ENCODE measurements at regions not wholly inside any gene's neighbourhood (a gene's known extent, or its start where the extent isn't known, plus 50 kb on each side); places are given as distances from the start of the nearest gene placed in this dataset.

- peak overlapping the region; percentile 37; the same call in 1 of the 2 replicates for H3K27ac ChIP-seq
- TF ChIP-seq CTCF (conservative IDR thresholded peaks at IDR 0.05): no peak
Observed at GRCh38 chr11:133723056-133723455, 122.3 kb downstream of the SPATA19 start.

- no peak overlapping the region for H3K27ac ChIP-seq
- TF ChIP-seq CTCF (conservative IDR thresholded peaks at IDR 0.05): no peak
Observed at GRCh38 chr11:133720951-133721350, 124.4 kb downstream of the SPATA19 start.

- H3K27ac ChIP-seq: no peak overlapping the region
- TF ChIP-seq CTCF (conservative IDR thresholded peaks at IDR 0.05): no peak
Observed at GRCh38 chr11:133719532-133720235, 125.6 kb downstream of the SPATA19 start.

- H3K27ac ChIP-seq: no peak overlapping the region
- TF ChIP-seq CTCF (conservative IDR thresholded peaks at IDR 0.05): no peak
Observed at GRCh38 chr11:133718831-133719230, 126.5 kb downstream of the SPATA19 start.

- no peak for TF ChIP-seq CTCF (conservative IDR thresholded peaks at IDR 0.05)
- no peak overlapping the region for H3K27ac ChIP-seq
Observed at GRCh38 chr11:133718238-133718637, 127.1 kb downstream of the SPATA19 start.

GRCh38 chr11:133716602-133717001 is 128.7 kb downstream of the SPATA19 start:
- no peak for TF ChIP-seq CTCF (conservative IDR thresholded peaks at IDR 0.05)
- no peak overlapping the region for H3K27ac ChIP-seq

GRCh38 chr11:133715602-133716001 is 129.7 kb downstream of the SPATA19 start:
- no peak for TF ChIP-seq CTCF (conservative IDR thresholded peaks at IDR 0.05)
- no peak overlapping the region for H3K27ac ChIP-seq
